GM12874 (cell line): ENCODE measurements at regions not wholly inside any gene's neighbourhood (a gene's known extent, or its start where the extent isn't known, plus 50 kb on each side); places are given as distances from the start of the nearest gene placed in this dataset.

Experiments
- TF ChIP-seq, protein P1 (sequence below): IDR thresholded peaks from 2 replicates; pipeline ENCODE4 v1.5.1; 2011; ENCODE audit warnings: low read depth, mild to moderate bottlenecking, control low read depth, low read length, moderate library complexity; ENCODE audit not compliant: insufficient read depth

GRCh38 chr12:40431169-40431568 is 206.4 kb downstream of the LRRK2 start:
- TF ChIP-seq, protein P1, sequence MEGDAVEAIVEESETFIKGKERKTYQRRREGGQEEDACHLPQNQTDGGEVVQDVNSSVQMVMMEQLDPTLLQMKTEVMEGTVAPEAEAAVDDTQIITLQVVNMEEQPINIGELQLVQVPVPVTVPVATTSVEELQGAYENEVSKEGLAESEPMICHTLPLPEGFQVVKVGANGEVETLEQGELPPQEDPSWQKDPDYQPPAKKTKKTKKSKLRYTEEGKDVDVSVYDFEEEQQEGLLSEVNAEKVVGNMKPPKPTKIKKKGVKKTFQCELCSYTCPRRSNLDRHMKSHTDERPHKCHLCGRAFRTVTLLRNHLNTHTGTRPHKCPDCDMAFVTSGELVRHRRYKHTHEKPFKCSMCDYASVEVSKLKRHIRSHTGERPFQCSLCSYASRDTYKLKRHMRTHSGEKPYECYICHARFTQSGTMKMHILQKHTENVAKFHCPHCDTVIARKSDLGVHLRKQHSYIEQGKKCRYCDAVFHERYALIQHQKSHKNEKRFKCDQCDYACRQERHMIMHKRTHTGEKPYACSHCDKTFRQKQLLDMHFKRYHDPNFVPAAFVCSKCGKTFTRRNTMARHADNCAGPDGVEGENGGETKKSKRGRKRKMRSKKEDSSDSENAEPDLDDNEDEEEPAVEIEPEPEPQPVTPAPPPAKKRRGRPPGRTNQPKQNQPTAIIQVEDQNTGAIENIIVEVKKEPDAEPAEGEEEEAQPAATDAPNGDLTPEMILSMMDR: no peak

DNA sequence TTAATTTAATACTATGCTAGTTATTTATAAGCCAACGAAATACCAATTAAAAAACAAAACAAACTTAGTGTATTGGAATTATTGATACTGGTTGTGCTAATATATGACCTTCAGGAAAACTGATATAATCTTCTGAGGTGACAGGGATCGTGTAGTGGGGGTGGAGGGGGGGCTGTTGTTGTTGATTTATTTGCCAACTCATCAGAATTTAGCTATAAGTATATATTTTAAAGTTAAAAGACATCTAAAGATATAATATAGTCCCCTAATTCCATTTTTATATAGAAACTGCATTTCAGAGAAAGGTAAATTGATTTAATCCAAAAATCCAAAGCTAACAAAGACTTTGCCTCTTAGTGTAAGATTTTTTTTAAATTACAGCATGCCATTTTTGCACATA is 210.5 kb downstream of the LRRK2 start:
- TF ChIP-seq, protein P1: no peak

DNA sequence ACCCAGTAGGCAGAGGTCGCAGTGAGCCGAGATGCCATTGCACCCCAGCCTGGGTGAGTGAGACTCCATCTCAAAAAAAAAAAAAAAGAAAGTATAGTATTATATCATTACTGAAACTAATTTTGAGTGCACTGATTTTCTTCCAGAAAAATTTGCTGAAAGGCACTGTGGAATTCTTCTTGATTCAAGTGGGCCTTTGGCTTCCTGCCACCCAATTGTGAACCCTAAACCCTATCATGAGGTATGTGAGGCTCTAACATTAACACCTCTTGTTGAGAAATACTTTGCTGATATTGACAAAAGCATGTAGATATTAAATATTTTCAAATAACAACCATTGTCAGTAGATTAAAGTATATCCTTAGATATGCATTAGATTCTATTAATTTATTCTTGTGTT is 211.2 kb downstream of the LRRK2 start:
- TF ChIP-seq, protein P1: no peak

DNA sequence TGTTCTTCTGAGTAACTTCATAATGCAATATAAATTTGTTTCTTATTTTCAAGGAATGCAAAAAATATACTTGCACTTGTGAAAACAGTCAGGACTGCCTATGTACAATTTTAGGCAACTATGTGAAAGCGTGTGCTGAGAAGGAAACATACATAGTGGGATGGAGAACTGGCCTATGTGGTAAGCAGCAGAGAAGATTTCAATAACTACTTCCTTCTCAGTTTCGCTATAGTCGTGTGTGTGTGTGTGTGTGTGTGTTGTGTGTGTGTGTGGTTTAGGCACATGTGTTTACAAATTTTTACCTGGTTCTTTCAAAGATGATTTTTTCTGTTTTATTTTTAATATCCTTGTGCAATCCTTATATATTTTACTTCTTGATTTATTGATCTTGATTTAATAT is 211.8 kb downstream of the LRRK2 start:
- TF ChIP-seq, protein P1: no peak

DNA sequence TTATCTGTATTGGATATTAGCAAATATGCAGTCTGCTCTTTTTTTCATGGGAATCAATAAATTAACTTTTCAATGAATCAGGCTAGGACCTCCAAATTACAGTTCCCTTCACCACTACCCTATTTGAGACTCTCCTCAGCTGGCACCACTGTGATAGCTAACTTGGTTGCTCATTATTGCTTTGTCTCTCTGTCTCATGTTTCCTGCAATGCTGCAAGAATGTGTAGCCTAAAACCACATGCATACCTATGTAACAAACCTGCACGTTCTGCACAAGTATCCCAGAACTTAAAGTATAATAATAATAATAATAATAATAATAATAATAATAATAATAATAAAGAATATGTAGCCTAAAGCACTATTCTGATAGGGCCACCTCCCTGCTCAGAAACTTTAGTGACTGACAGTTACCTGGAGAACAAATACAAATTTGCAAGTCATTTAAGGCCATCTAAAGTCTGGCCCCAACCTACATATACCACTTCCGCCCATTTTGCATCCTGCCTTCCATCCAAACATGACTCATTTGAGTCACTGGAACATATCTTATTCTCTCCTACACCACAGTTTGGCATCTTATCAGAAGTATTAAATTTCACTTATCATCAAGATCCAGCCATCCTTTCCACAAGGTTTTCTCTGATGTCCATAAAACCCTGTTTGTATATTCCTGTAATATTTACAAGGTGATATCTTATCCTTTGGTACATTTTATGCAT is 215.1 kb downstream of the LRRK2 start:
- TF ChIP-seq, protein P1: no peak

DNA sequence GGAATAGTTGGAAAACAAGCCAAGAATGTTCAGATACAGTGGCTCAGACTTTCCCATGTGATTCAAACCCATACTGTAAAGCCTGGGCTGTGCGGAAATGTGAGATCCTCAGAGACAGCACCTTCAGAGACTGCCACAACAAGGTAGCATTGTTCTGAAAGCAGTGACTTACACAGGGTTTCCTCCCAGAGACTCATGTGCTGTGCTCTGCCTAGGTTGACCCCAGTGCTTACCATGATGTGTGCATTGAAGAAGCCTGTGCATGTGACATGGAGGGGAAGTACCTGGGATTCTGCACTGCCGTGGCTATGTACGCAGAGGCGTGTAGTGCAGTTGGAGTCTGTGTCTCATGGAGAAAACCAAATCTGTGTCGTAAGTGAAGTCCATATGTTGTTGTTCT is 219.4 kb downstream of the LRRK2 start:
- TF ChIP-seq, protein P1: no peak

- TF ChIP-seq, protein P1: peak; percentile 41; the same call in 1 of the 2 replicates
Observed at GRCh38 chr12:40446385-40446784, 221.6 kb downstream of the LRRK2 start.
